Mesenchymal stem cell (in vitro differentiated cells and primary cell): ENCODE measurements at regions not wholly inside any gene's neighbourhood (a gene's known extent, or its start where the extent isn't known, plus 50 kb on each side); places are given as distances from the start of the nearest gene placed in this dataset.

ENCODE experiments used
- DNase-seq: peaks from one replicate; pipeline ENCODE4 v3.0.0-alpha.2; 2013
- H2AFZ ChIP-seq: one replicate; pipeline ENCODE4 v1.6.1; 2013; ENCODE audit warnings: low read depth, mild to moderate bottlenecking, control low read depth, inconsistent platforms, low read length, moderate library complexity
- H2AK5ac ChIP-seq: 2 replicates; pipeline ENCODE4 v1.6.1; 2013; ENCODE audit warnings: low read length, moderate library complexity, mild to moderate bottlenecking, inconsistent platforms; ENCODE audit not compliant: severe bottlenecking
- H2BK120ac ChIP-seq: one replicate; pipeline ENCODE4 v1.6.1; 2013; ENCODE audit warnings: low read depth, mild to moderate bottlenecking, inconsistent platforms, low read length, moderate library complexity
- H2BK12ac ChIP-seq, 2 experiments: one replicate each; pipeline ENCODE4 v1.6.1; 2013; ENCODE audit warnings: inconsistent platforms in 2 of 2, low read length in 2 of 2, mild to moderate bottlenecking in 2 of 2, moderate library complexity in 2 of 2, control low read depth in 1 of 2
- H2BK15ac ChIP-seq: one replicate; pipeline ENCODE4 v1.6.1; 2013; ENCODE audit warnings: mild to moderate bottlenecking, low read depth, inconsistent platforms; ENCODE audit not compliant: poor library complexity, severe bottlenecking
- H2BK5ac ChIP-seq: 2 replicates; pipeline ENCODE4 v1.6.1; 2013; ENCODE audit warnings: low read depth, mild to moderate bottlenecking, low read length, control low read depth, inconsistent platforms; ENCODE audit not compliant: poor library complexity, severe bottlenecking
- H3K14ac ChIP-seq, 2 experiments: one replicate each; pipeline ENCODE4 v1.6.1; 2013; ENCODE audit warnings: inconsistent platforms in 2 of 2, low read length in 2 of 2, control low read depth in 1 of 2, mild to moderate bottlenecking in 1 of 2, moderate library complexity in 1 of 2
- H3K18ac ChIP-seq, 2 experiments: one replicate each; pipeline ENCODE4 v1.6.1; 2013; ENCODE audit warnings: inconsistent platforms in 2 of 2, low read length in 2 of 2, control low read depth in 1 of 2, low read depth in 1 of 2, mild to moderate bottlenecking in 1 of 2
- H3K23ac ChIP-seq, 2 experiments: one replicate each; pipeline ENCODE4 v1.6.1; 2013; ENCODE audit warnings: inconsistent platforms in 2 of 2, low read length in 2 of 2, mild to moderate bottlenecking in 2 of 2, moderate library complexity in 2 of 2, control low read depth in 1 of 2
- H3K27ac ChIP-seq: 2 replicates; pipeline ENCODE4 v1.5.1; 2013; ENCODE audit warnings: mild to moderate bottlenecking, moderate library complexity, low read length, control low read depth, inconsistent platforms; ENCODE audit not compliant: poor library complexity, severe bottlenecking
- H3K27me3 ChIP-seq, 2 experiments: 2 replicates each; pipeline versions ENCODE4 v1.6.1 to v1.7.0; 2013; ENCODE audit warnings: low read length in 2 of 2, mild to moderate bottlenecking in 2 of 2, moderate library complexity in 2 of 2, control low read depth in 1 of 2, inconsistent platforms in 1 of 2; ENCODE audit not compliant: control insufficient read depth in 1 of 2, insufficient read depth in 1 of 2
- H3K36me3 ChIP-seq, 2 experiments: 2 replicates each; pipeline versions ENCODE4 v1.6.1 to v1.7.0; 2013; ENCODE audit warnings: low read length in 2 of 2, control low read depth in 1 of 2, inconsistent platforms in 1 of 2, low read depth in 1 of 2, mild to moderate bottlenecking in 1 of 2; ENCODE audit not compliant: insufficient read depth in 2 of 2, control insufficient read depth in 1 of 2
- H3K4ac ChIP-seq, 2 experiments: one replicate each; pipeline ENCODE4 v1.6.1; 2013; ENCODE audit warnings: inconsistent platforms in 2 of 2, low read length in 2 of 2, mild to moderate bottlenecking in 2 of 2, moderate library complexity in 2 of 2, control low read depth in 1 of 2, low read depth in 1 of 2
- H3K4me1 ChIP-seq: 2 replicates; pipeline ENCODE4 v1.6.1; 2013; ENCODE audit warnings: low read depth, low read length, control low read depth; ENCODE audit not compliant: control insufficient read depth, insufficient read depth
- H3K4me2 ChIP-seq: 2 replicates; pipeline ENCODE4 v1.6.1; 2013; ENCODE audit warnings: low read length, mild to moderate bottlenecking, inconsistent platforms; ENCODE audit not compliant: poor library complexity, severe bottlenecking
- H3K4me3 ChIP-seq, 2 experiments: 2 replicates each; pipeline versions ENCODE4 v1.5.1 to v1.7.0; 2013; ENCODE audit warnings: low read length in 2 of 2, mild to moderate bottlenecking in 2 of 2, control low read depth in 1 of 2, low read depth in 1 of 2; ENCODE audit not compliant: insufficient read depth in 1 of 2
- H3K79me1 ChIP-seq: replicated peaks from 2 replicates; pipeline ENCODE4 v1.6.1; 2013; ENCODE audit warnings: mild to moderate bottlenecking, control low read depth, low read length, inconsistent platforms; ENCODE audit not compliant: poor library complexity, severe bottlenecking
- H3K9ac ChIP-seq: 2 replicates; pipeline ENCODE4 v1.7.0; 2013; ENCODE audit warnings: mild to moderate bottlenecking, low read length, moderate library complexity
- H3K9me3 ChIP-seq: 2 replicates; pipeline ENCODE4 v1.7.0; 2013; ENCODE audit warnings: mild to moderate bottlenecking, low read length; ENCODE audit not compliant: control insufficient read depth
- H4K8ac ChIP-seq: one replicate; pipeline ENCODE4 v1.6.1; 2013; ENCODE audit warnings: inconsistent platforms, mild to moderate bottlenecking, low read length, moderate library complexity
- H4K91ac ChIP-seq: one replicate; pipeline ENCODE4 v1.6.1; 2013; ENCODE audit warnings: mild to moderate bottlenecking, low read length, inconsistent platforms
- WGBS: methylation state at CpG from one replicate; pipeline ENCODE4 v1.1.7; 2013; ENCODE audit warnings: mixed read lengths; 5-methylcytosine and 5-hydroxymethylcytosine counted together

DNA sequence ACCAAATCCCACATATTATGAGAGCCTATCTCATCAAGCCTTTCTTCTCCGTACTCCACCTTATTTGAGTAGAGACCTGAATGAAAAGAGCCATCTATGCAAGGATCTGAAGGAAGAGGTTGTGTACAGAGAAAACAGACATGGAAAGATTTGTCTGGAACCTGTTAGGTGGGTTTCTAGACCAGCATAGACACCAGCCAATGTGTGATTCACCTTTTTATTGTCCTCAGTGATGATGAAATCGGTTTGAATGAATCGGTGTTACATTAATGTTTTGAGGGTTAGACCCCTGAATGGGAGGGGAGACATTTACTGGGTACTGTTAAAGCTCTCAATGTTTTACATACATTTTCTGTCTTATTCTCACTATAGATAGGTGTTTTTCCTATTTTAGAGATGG, 223.6 kb downstream of the NMUR2 start:
- Histone ChIP-seq H3K4me1 (no peaks in the 10 kb centered on the region), H3K79me1 (no peaks in the 10 kb centered on the region), H3K4ac (no peak overlapping the region), H3K27me3 (no peaks in the 10 kb centered on the region), H3K4me3 (no peak overlapping the region), H4K8ac (no peak overlapping the region), H3K36me3 (no peaks in the 10 kb centered on the region), H3K18ac (no peak overlapping the region), H2BK12ac (no peak overlapping the region), H2BK15ac (no peak overlapping the region), H3K14ac (no peak overlapping the region), H3K23ac (no peak overlapping the region), H3K27ac (no peak overlapping the region), H2BK5ac (no peak overlapping the region), H4K91ac (no peak overlapping the region), H2AFZ (no peak overlapping the region), H2AK5ac (no peak overlapping the region), H3K4me2 (no peak overlapping the region), H3K9ac (no peak overlapping the region), H3K9me3 (no peaks in the 10 kb centered on the region), H2BK120ac (no peak overlapping the region)
- WGBS, result 43% methylated on average over 2 of the region's 3 CpGs
- DNase-seq, result no peak

DNA sequence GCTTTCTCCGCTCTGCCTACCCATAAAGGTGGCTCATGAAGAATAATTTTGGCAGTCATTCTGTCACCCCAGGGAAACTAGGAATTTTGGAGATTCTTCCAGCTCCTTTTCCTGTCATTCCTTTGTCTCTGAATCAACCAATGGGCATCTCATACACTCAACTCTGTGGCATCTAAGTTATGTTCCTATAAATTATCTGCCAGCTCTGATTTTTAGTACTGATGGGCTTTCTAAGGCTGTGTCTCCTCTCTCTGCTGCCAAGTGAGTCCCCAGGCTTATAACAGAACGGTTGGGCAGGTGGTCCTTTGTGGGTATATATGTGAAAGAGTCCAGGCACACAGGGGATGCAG, 226.8 kb downstream of the NMUR2 start:
- Histone ChIP-seq H3K4me1 (no peaks in the 10 kb centered on the region), H3K18ac (no peak overlapping the region), H2BK12ac (no peak overlapping the region), H3K23ac (no peak overlapping the region), H3K4me3 (no peak overlapping the region), H2AFZ (no peak overlapping the region), H3K27me3 (no peaks in the 10 kb centered on the region), H3K14ac (no peak overlapping the region), H3K4me2 (no peak overlapping the region), H3K9ac (no peak overlapping the region), H3K27ac (no peak overlapping the region), H2BK120ac (no peak overlapping the region), H2AK5ac (no peak overlapping the region), H4K8ac (no peak overlapping the region), H3K9me3 (no peaks in the 10 kb centered on the region), H2BK15ac (no peak overlapping the region), H3K79me1 (no peaks in the 10 kb centered on the region), H3K4ac (no peak overlapping the region), H2BK5ac (no peak overlapping the region), H4K91ac (no peak overlapping the region), H3K36me3 (no peaks in the 10 kb centered on the region)
- WGBS, result 53% methylated on average over 2 of the region's 2 CpGs
- no peak for DNase-seq

DNA sequence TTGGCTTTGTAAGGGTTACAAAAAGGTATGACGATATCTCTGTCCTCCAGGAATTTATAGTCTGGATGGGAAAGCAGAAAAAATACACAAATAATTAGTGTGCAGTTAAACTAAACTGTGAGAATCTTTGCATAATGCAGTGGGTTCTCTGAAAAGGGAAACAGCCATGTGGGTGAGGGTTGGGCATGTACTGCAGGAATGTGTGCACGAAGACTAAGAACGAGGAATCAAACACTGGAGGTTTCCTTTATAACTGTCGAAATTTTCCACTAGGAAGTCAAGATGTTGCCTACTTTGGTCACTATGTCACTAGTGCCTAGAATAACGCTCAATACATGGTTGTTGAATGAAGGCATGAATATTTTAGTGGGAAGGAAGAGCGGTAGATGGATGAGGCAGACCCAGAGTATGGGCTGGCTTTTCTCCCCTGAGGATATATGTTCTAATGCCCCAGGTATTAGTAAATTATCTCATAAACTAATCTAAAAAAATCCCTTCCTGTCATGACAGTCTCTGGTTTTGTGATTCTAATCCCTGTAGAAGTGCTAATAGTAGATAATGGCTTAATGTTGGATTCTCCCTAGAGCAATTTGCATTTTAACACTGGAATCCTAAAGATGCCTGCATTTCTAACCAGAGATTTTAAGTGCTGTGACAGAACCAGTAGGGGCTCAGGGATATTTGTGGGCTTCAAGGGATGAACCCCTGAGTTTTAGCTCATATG, 227.3 kb downstream of the NMUR2 start:
- H2BK15ac ChIP-seq, result no peak overlapping the region
- no peak overlapping the region for H3K23ac ChIP-seq
- no peak overlapping the region for H4K91ac ChIP-seq
- no peaks in the 10 kb centered on the region for H3K4me1 ChIP-seq
- no peak for DNase-seq
- H3K27ac ChIP-seq, result no peak overlapping the region
- no peak overlapping the region for H3K18ac ChIP-seq
- H3K36me3 ChIP-seq, result no peaks in the 10 kb centered on the region
- H3K4me3 ChIP-seq, result no peak overlapping the region
- 65% methylated on average over 5 of the region's 6 CpGs for WGBS
- no peak overlapping the region for H3K4me2 ChIP-seq
- H2BK5ac ChIP-seq, result no peak overlapping the region
- H3K9me3 ChIP-seq, result no peaks in the 10 kb centered on the region
- no peak overlapping the region for H2AK5ac ChIP-seq
- no peaks in the 10 kb centered on the region for H3K79me1 ChIP-seq
- H4K8ac ChIP-seq, result no peak overlapping the region
- no peaks in the 10 kb centered on the region for H3K27me3 ChIP-seq
- H3K9ac ChIP-seq, result no peak overlapping the region
- no peak overlapping the region for H2BK12ac ChIP-seq
- no peak overlapping the region for H2AFZ ChIP-seq
- H2BK120ac ChIP-seq, result no peak overlapping the region
- no peak overlapping the region for H3K14ac ChIP-seq
- no peak overlapping the region for H3K4ac ChIP-seq

GRCh38 chr5:152171888-152172287, 233.2 kb downstream of the NMUR2 start:
- Histone ChIP-seq H3K79me1 (no peaks in the 10 kb centered on the region), H3K18ac (no peak overlapping the region), H3K14ac (no peak overlapping the region), H4K8ac (no peak overlapping the region), H3K27ac (no peak overlapping the region), H2BK120ac (no peak overlapping the region), H3K23ac (no peak overlapping the region), H3K27me3 (no peaks in the 10 kb centered on the region), H2BK15ac (no peak overlapping the region), H2BK5ac (no peak overlapping the region), H3K4me2 (no peak overlapping the region), H3K36me3 (no peaks in the 10 kb centered on the region), H3K4me1 (no peaks in the 10 kb centered on the region), H3K4me3 (no peak overlapping the region), H3K9ac (no peak overlapping the region), H3K9me3 (no peaks in the 10 kb centered on the region), H2AK5ac (no peak overlapping the region), H4K91ac (no peak overlapping the region), H2BK12ac (no peak overlapping the region), H3K4ac (no peak overlapping the region), H2AFZ (no peak overlapping the region)
- WGBS, result 86% methylated on average over 1 of the region's 1 CpG
- no peak for DNase-seq
